ENCODE measurements at regions not wholly inside any gene's neighbourhood (a gene's known extent, or its start where the extent isn't known, plus 50 kb on each side); places are given as distances from the start of the nearest gene placed in this dataset.

GRCh38 chr9:28584542-28584941 lies 1011.3 kb upstream of the C9orf72 start:
- no peak for TF ChIP-seq CBX3 (IDR thresholded peaks at IDR 0.05; ENCODE audit: low read depth)
- no peak for TF ChIP-seq POLR2AphosphoS5 (IDR thresholded peaks at IDR 0.05; ENCODE audit: low read depth, low read length)
- TF ChIP-seq, protein P1, sequence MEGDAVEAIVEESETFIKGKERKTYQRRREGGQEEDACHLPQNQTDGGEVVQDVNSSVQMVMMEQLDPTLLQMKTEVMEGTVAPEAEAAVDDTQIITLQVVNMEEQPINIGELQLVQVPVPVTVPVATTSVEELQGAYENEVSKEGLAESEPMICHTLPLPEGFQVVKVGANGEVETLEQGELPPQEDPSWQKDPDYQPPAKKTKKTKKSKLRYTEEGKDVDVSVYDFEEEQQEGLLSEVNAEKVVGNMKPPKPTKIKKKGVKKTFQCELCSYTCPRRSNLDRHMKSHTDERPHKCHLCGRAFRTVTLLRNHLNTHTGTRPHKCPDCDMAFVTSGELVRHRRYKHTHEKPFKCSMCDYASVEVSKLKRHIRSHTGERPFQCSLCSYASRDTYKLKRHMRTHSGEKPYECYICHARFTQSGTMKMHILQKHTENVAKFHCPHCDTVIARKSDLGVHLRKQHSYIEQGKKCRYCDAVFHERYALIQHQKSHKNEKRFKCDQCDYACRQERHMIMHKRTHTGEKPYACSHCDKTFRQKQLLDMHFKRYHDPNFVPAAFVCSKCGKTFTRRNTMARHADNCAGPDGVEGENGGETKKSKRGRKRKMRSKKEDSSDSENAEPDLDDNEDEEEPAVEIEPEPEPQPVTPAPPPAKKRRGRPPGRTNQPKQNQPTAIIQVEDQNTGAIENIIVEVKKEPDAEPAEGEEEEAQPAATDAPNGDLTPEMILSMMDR (IDR thresholded peaks at IDR 0.05 in 2 of 3, conservative IDR thresholded peaks at IDR 0.05 in 1 of 3; ENCODE audit: borderline replicate concordance in 1 of 3, insufficient read depth in 1 of 3, low read depth in 2 of 3, low read length in 2 of 3), result no peak
